HG03354 (cell line): ENCODE measurements at regions not wholly inside any gene's neighbourhood (a gene's known extent, or its start where the extent isn't known, plus 50 kb on each side); places are given as distances from the start of the nearest gene placed in this dataset.

Source experiments
- ATAC-seq: cut with Tn5 transposase; IDR thresholded peaks from one replicate; pipeline ENCODE4 v1.9.1; 2021; ENCODE audit warnings: mild to moderate bottlenecking; ENCODE audit not compliant: unreplicated experiment, poor library complexity, severe bottlenecking

DNA sequence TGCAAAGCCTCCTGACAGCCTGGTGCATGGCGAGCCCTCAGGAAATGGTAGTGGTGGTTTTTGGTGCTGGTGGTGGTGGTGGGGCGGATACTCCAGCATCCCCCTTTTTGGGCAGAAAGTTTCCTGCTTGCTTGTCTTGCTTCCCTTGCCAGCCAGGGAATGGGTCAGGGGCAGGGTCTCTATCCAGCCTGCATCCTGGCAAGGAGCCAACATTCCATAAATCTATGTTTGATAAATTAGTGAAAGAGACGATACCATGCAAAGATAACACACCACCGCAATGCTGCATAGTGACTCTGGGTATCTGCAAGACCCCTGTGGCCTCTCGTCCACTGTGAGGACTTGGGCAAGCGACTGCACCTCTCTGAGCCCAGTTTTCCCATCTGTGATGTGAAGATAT is 246.2 kb downstream of the LRFN2 start:
- no peak for ATAC-seq

DNA sequence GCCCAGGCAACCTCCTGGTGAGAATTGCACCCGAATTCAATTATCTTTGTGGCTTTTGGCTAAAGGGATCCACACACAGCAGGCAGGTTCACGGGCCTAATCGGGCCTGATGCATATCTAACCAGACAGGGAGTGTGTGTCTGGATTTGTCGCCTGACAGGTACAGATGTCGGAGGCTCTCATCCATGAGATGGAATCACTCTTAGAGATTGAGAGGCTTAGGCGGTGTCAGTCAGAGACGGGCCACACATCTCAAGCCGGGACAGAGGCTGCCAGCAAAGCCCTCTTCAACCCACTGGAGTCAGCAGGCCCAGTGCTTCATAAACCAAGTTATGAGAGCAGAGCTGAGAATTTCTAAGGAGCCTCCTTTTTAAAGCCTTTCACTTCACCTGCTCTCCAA is 247.0 kb downstream of the LRFN2 start:
- no peak for ATAC-seq

DNA sequence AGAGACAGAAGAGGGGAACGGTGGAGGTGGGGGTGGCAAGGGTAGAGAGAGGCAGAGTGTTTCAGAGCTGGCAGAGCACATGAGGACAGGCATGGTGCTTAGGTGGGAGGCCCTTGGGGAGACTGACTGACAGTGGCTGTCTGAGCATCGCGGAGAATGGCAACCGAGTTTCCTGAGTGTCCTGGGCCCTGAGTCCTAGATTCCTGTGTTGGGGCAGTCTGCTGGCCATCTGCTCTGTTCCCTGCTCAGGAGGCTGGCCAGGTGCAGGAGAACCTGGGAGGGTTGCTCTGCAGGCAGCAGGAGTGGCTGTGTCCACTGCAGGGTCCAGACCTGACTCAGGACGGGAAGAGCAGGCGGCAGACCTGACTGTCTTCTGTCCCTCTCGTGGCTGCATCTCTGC is 248.9 kb downstream of the LRFN2 start:
- no peak for ATAC-seq

DNA sequence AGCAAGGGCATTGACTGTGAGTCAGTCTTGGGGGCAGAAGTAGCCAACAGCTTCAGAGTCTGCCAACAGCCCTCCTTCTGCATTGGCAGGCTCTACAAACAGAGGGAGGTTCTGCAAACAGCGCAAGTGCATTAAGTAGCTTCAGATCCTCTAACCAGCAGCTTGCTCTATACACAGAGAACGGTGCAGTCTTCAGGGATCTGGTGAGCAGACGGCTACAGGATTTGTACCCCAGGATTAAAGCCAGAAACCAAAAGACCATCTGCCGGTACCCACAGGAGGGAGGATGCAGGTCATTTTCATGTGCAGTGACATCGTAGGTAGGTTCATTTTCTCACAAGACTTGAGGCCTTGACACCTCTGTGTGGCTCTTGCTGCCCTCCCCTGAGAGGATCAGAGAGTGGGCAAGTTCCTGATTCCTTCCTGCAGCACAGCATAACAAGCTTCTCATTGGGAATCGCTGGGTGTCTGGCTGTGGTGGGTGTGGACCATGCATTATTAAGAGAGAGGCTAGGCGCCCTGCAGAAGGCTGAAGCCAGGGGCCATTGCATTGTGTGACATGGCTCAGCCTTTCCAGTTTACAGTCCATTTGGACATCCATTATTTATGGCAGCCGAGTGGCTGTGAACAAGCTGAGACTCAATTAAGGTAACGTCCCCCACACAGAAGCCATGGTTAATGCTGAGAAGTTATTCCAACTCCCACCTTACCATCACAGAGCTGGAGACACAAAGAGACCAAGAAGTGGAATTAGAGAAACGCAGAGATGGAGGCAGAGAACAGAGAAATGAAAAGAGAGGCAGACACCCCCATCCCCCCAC is 250.0 kb downstream of the LRFN2 start:
- no peak for ATAC-seq

DNA sequence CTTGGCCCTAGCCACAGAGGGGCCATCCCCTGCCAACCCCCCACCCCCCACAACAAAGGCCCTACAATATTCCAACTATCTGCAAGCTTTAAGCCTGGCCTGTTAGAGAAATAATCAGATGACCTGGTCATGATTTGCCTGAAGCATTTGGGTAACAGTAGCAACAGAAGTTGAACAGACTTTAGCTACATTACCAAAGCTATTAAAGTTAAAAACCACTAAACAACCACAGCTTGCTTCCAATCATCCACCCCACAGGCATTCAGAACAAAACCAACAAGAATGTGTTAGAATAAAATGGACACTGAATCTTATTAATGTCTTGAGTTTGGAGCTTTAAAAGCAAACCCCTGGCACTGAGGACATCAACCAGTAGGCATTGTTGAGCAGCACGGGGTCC is 250.9 kb downstream of the LRFN2 start:
- no peak for ATAC-seq

DNA sequence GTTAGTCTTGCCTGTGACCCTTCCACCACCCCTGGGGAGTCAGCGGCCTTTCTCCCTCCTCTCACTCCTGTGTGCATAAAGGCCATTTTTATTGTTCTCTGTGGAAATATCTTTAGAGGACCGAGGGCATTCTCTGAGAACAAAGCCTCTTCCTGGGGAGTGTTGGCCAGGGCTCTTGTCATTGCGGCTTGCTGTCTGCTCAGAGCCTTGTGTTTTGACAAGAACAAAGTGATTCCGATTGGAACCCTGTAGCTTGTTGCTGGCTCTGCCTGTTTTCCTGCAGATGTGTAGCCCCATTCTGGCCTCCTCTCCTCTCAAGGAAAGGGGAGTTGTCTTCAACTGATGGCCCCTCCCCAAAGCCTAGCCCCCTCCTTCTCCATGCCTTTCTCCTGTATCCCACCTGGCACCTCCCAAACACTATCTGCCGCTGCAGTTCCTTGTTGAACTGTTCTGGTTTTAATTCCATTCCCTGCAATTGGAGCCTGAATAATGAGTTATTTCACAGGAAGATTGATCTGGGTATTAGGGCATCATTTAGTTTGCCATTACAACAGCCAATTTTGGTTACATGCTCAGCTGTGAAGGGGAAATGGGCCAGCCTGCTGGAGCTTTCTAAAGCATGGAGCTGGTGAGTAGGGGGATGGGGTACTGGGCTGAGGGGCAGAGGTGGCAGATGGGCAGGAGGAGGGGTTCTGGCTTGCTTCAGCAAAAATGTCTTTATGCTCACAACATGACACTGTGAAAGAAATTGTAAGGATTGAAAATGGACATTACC is 252.5 kb downstream of the LRFN2 start:
- ATAC-seq: no peak

DNA sequence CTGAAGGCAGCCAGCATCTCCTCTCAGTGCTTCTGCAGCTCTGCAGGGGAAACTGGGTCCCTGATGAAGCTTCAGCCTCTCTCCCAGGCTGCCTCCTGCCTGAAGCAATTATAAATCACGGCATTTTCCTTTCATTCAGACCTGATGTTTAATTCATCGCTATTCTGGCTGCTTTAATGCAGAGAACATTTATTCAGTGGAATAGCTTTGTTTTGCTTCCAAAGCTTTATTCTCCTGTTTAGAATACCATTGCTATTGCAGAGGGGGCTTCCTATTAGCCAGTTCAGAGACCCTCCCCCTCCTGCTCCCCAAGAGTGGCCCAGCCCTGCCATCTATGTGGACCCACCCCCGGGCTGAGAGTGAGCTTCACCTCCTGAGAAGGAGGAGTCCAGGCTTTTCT is 255.6 kb downstream of the LRFN2 start:
- ATAC-seq: no peak

DNA sequence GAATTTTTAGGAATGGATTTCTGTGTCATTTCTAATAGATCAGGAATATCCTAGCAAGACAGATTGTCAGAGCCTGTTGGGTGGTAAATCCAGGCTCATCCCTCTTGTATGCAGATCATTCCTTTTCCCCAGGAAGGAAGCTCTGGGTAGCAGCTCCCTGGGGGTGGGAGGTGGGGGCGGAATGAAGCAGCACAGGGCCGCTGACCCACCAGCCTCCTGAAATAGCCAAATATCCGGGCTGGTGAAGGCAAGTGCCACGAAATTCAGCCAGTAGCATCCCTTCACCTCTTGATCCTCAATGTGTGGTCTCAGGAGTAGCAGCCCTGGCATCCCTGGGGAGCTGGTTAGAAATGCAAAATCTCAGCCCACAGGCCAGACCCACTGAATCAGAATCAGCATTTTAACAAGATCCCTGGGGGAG is 256.9 kb downstream of the LRFN2 start:
- ATAC-seq: no peak

DNA sequence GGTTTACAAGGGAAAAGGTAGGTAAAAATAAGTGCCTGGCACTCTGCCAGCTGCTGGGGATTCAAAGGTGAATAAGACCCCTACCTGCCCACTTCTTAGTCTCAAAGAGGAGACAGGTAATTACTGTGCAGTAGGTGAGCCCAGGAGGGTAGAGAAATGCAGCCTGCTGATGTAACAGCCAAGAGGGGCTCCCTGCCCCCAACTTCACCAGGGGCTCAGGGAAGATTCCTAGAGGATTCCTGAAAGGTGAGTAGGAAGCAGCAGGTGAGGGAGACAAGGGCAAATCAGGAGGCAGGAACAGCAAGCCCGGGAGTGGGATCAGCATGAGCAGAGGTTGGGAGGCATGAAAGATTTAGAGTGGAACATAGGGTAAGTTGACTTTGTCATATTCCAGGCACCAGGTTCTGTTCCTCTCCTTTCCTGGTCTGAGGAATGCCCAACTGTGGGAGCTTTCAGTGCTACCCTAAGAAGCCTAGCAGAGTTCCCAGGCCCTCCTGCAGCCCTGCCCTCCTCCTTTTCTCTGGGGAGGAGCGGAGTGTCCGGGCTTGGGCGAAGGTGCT is 258.1 kb downstream of the LRFN2 start:
- no peak for ATAC-seq

DNA sequence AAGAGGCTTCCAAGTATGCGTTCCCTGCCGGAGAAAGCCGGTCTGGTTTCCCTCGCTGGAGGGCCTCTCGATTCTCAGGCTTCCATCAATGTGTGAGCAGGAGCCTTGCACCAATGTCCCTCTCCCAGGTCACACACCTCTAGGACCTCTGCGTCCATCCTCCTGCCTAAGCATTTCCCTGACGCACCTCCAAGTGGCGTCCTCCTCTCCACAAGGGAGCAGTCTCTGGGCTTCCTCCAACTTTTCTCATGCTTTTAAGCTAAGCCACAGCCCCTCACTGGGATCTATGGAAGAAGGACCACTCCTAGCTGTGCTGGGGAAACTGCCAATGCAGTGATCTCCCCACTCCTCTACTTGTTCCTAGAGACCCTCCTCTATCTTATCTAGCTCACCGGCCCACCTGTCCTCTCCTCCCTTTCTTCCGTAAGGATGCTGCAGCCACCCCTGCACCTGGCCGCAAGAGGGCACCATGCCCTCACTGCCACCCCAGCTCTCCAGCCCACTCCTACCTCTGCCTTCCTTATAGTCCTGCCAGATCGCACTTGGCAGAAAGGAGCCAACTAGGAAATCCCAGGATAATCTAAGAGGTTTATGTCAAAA is 258.7 kb downstream of the LRFN2 start:
- no peak for ATAC-seq

DNA sequence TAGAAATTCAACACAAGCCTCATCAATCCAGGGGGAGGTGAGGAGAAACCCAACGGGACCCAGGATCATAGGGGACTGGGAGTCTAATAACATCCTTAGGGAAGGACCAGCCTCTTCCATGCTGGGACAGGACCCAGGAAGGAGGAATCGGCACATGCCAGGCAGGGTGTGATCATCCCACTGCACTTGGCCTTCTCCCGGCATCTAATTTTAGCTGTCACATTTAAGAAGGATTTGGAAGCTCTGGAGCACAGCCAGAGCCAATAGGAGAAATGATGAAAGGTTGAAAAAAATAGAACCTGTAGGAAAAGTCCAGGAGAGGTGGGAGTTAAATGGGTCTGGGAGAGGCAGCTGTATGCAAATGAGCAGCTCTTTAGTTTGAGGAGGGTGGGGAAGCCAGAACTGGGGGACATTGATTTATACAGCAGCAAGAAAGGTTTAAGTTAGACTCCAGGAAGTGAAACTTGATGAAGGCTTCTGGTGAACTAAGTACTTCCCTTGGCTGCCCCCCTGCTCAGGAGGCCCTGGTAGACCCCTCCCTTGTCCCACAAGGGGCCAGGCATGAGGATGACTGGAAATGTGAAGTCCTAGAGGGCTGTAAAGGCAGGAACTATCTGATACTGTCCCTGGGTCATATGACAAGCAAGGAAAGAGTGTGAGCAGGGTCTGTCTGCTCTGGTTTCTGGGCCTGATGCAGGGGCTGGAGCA is 260.3 kb downstream of the LRFN2 start:
- ATAC-seq: no peak

DNA sequence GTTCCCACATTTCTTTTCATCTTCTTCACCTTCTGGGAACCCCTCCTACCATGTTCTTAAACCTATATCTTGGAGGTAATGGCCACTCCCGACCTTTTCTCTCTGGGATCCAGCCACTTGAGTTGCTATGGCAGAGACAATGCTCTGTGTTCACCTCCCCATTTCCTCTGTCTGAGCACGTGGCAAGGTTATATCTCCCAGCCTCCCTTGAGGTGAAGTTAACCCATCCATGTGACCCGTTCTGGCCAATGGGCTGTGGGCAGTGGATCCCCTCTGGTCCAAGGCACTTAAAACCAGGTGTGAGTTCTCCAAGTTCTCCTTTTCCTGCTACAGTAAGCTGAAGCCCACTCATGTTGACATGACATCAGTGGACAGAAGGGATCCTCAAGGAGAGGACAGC is 261.4 kb downstream of the LRFN2 start:
- no peak for ATAC-seq

DNA sequence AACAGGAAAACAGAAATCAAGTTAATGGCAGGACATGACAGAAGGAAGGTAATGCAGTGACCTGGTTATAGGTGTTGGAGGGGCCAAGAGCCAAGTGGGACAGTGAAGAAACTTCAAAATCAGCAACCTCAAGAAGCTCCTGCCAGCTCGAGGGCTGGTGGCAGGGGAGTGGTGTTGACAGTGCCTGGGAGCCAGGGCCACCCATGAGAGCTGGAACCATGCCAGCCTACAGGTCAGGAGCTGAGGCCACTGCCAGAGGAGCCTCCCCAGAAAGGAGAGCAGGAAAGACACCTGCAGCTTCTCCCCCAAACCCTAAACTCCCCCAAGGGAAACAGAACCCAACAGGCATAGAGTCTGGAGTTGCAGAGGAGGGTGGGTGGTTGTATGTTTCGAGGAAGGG is 262.1 kb downstream of the LRFN2 start:
- no peak for ATAC-seq

DNA sequence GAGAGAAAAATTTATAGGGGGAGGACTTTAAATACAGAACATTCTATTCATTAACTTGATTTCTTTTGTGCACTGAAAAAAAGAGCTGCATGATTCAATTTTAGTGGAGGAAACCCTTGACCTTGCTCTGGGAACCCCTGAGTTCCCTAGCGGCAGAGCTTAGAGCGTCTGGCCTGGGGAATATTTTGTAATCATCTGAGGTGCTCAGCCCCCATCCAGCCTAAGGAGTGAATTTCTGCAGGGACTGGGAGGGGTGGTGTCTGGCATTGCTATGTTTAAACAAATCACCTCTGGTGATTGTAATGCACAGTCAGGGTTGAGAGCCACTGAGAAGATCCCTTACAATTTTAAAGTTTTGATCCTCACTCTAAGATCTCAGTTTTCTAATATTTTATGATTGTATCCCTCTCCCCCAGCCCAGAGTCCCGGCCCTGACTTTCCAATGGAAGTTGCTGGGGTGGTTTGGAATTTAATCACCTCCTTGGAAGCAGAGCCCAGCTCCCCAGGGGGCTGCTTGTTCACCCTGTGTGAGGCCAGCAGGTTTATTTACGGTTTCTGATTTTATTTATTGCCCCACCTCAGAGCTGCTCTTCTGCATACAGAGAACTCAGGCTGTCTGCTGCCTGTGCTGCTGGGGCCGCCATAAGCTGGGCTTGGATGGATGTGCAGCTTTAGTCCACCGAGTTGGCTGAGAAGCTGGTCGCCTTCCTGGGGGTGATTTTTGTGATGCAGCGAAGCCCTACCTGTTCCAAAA is 263.1 kb downstream of the LRFN2 start:
- no peak for ATAC-seq

DNA sequence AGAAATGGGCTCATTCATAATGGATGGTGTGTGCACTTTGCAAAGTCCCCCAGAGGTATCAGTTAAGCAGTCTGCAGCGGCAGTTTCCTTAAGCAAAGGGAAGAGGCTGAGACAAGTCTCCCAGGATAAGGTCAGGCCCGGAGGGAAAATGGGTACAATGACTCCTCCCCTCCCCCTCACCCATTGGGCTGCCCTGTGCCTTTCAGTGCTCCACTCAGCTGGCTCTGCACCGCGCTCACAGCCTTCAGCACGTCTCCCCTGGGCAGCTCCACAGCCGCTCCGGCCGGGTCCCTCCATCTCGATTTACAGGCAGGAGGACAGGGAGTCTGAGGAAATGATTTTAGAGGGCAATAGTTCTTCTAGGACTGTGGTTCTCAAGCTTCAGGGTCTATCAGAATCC is 264.8 kb downstream of the LRFN2 start:
- no peak for ATAC-seq

DNA sequence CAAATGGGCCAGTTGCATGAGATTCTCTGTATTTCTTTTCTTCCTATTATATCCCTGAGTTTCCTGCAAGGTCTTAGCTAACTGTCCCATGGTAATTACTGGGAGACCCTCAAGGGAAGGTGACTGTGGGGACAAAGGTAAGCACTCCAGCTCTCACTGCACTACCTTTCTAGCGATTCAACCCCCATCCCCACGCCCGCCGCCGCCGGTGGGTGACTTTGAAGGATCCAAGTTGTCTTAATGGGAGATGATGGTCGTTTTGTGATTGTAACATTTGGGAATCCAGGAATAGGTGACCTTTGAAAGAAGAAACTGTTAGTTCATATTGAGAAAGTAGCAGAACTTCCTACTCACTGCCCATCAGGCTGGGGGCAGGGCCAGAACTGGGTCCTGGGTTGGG is 265.5 kb downstream of the LRFN2 start:
- no peak for ATAC-seq

DNA sequence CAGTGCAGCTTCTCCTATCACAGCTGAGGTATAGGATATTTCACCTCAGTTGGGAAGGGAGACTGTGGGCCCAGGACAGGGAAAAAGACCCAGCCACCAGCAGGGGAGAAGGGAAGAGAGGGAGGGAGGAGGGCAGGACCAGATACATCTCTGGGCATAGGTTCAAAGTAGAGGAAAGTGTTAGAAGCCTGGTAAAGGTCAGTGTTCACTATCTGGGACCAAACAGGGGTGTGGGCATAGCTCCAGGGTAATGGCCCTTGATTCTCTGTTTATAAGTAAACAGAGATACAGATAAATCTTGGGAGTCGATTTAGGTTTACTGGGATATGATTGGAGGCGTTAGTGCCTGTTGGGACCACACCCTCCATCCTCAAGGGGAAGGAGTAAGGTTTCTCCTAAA is 266.2 kb downstream of the LRFN2 start:
- ATAC-seq: no peak

DNA sequence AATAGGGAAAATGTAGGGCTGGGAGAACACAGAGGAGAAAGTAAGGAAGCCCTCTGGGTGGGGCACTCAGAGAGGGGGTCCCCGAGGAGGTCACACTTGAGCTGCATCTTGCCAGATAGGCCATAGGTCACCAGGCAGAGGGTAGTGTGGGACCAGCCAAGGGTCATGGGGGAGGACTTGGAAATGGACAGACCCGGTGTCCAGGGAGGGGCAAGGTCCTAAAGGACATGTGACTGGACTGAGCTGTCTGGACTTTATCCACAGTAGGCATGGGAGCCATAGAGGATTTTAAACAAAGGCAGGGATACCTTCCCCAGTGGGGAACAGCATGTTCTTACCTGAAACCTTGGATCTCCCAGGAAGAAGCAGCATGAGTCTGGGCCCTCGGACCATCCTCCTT is 266.7 kb downstream of the LRFN2 start:
- ATAC-seq: no peak

DNA sequence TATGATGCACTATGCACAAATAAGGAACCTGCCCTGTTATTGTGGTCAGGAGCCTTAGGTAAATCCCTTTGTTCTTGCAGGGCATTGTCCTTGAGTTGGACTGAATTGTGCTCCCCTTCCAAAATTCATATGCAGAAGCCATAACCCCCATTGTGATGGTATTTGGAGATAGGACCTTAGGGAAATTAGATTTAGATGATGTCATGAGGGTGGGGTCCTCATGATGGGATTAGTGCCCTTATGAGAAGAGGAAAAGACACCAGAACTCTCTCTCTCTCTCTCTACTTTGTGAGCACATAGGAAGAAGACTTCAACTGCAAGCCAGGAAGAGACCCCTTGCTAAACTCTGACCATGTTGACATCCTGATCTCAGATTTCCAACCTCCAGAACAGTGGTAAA is 268.0 kb downstream of the LRFN2 start:
- ATAC-seq: no peak
